Activated CD4-positive, alpha-beta T cell treated with anti-CD3 and anti-CD28 coated beads, Interleukin-10, Interleukin-2, amounts not matched to agents 100 ng/mL and 50 ng/mL, durations not matched to agents 16 hours and 8 hours (primary cell): ENCODE measurements at regions not wholly inside any gene's neighbourhood (a gene's known extent, or its start where the extent isn't known, plus 50 kb on each side); places are given as distances from the start of the nearest gene placed in this dataset.

Experiments
- DNase-seq: peaks from one replicate; pipeline ENCODE4 v3.0.0-alpha.2; 2020

GRCh38 chr18:1983746-1984515, 587.4 kb downstream of the METTL4 start:
- DNase-seq = no peak

- DNase-seq = no peak
Observed at GRCh38 chr18:1993866-1994265, 577.4 kb downstream of the METTL4 start.

GRCh38 chr18:1994471-1994870, 576.8 kb downstream of the METTL4 start:
- DNase-seq = no peak

- DNase-seq = no peak
Observed at GRCh38 chr18:1995041-1995612, 576.2 kb downstream of the METTL4 start.

- no peak for DNase-seq
Observed at GRCh38 chr18:1998121-1998520, 573.2 kb downstream of the METTL4 start.

- no peak for DNase-seq
Observed at GRCh38 chr18:1999387-1999786, 571.9 kb downstream of the METTL4 start.

- DNase-seq = no peak
Observed at GRCh38 chr18:2002151-2002550, 569.2 kb downstream of the METTL4 start.

- no peak for DNase-seq
Observed at GRCh38 chr18:2002604-2003003, 568.7 kb downstream of the METTL4 start.

- no peak for DNase-seq
Observed at GRCh38 chr18:2009942-2010697, 561.2 kb downstream of the METTL4 start.

GRCh38 chr18:2027016-2027415, 544.3 kb downstream of the METTL4 start:
- no peak for DNase-seq

- DNase-seq = no peak
Observed at GRCh38 chr18:2027756-2028155, 543.5 kb downstream of the METTL4 start.

- DNase-seq = no peak
Observed at GRCh38 chr18:2028986-2029385, 542.3 kb downstream of the METTL4 start.

GRCh38 chr18:2030647-2031046, 540.7 kb downstream of the METTL4 start:
- no peak for DNase-seq

- DNase-seq = no peak
Observed at GRCh38 chr18:2032036-2032435, 539.3 kb downstream of the METTL4 start.

- DNase-seq = no peak
Observed at GRCh38 chr18:2035056-2035455, 536.2 kb downstream of the METTL4 start.

GRCh38 chr18:2036086-2036485, 535.2 kb downstream of the METTL4 start:
- no peak for DNase-seq

- DNase-seq = no peak
Observed at GRCh38 chr18:2040279-2040678, 531.0 kb downstream of the METTL4 start.

- DNase-seq = no peak
Observed at GRCh38 chr18:2049986-2050385, 521.3 kb downstream of the METTL4 start.

GRCh38 chr18:2050702-2051201, 520.6 kb downstream of the METTL4 start:
- no peak for DNase-seq

GRCh38 chr18:2053490-2054089, 517.7 kb downstream of the METTL4 start:
- no peak for DNase-seq

GRCh38 chr18:2059336-2059735, 512.0 kb downstream of the METTL4 start:
- no peak for DNase-seq

- DNase-seq = no peak
Observed at GRCh38 chr18:2060086-2060485, 511.2 kb downstream of the METTL4 start.

- DNase-seq = no peak
Observed at GRCh38 chr18:2070631-2071030, 500.7 kb downstream of the METTL4 start.
